ENCODE measurements at regions not wholly inside any gene's neighbourhood (a gene's known extent, or its start where the extent isn't known, plus 50 kb on each side); places are given as distances from the start of the nearest gene placed in this dataset.

GRCh38 chr5:163594951-163595350 is 89.5 kb downstream of the MAT2B start (continued):
- TF ChIP-seq E4F1 (IDR thresholded peaks at IDR 0.05; ENCODE audit: borderline replicate concordance, partially characterized antibody) (no peak), BMI1 (IDR thresholded peaks at IDR 0.05; ENCODE audit: borderline replicate concordance) (no peak), ESRRA (IDR thresholded peaks at IDR 0.05; ENCODE audit: low read length) (no peak), ZBTB40 (IDR thresholded peaks at IDR 0.05; ENCODE audit: borderline replicate concordance) (no peak), GABPA (IDR thresholded peaks at IDR 0.05; ENCODE audit: low read depth) (no peak), SMC3 (IDR thresholded peaks at IDR 0.05; ENCODE audit: borderline replicate concordance, low read length) (no peak)

Data from GM12878 (cell line).